H1 (cell line): ENCODE measurements at regions not wholly inside any gene's neighbourhood (a gene's known extent, or its start where the extent isn't known, plus 50 kb on each side); places are given as distances from the start of the nearest gene placed in this dataset.

Source experiments
- CTCF ChIA-PET: fragments of 300-600 bp; sonication (Branson Sonifier 250); formaldehyde crosslinking; loops from one replicate; lab custom pipeline; 2021; ENCODE audit not compliant: partially characterized antibody; lab: Charles Lee
- POLR2A ChIA-PET: fragments of 300-600 bp; sonication (Branson Sonifier 250); formaldehyde crosslinking; loops from one replicate; lab custom pipeline; 2021; ENCODE audit warnings: inconsistent platforms; ENCODE audit not compliant: partially characterized antibody; lab: Charles Lee
- DNase-seq, 2 experiments: peaks; one replicate each; pipeline versions ENCODE4 v3.0.0 to v3.0.0-alpha.2; 2010 to 2022; ENCODE audit warnings: low spot score in 2 of 2, low read depth in 1 of 2, mixed read lengths in 1 of 2
- FAIRE-seq: peaks from 2 replicates; lab custom pipeline; 2011; peaks lifted over from hg19 to GRCh38; lab: Jason Lieb, UNC
- H2AFZ ChIP-seq: 2 replicates; pipeline ENCODE4 v1.8.1; 2012; ENCODE audit warnings: low read length, inconsistent platforms
- H2AK5ac ChIP-seq: 2 replicates; pipeline ENCODE4 v1.6.1; 2013; ENCODE audit warnings: low read depth, low read length
- H2BK120ac ChIP-seq: replicated peaks from 2 replicates; pipeline ENCODE3; 2013; ENCODE audit warnings: low read depth, low read length, inconsistent platforms
- H2BK12ac ChIP-seq: 2 replicates; pipeline ENCODE4 v1.6.1; 2013; ENCODE audit warnings: low read depth, low read length
- H2BK15ac ChIP-seq: 2 replicates; pipeline ENCODE4 v1.6.1; 2013; ENCODE audit warnings: low read length
- H2BK20ac ChIP-seq: 2 replicates; pipeline ENCODE4 v1.6.1; 2013; ENCODE audit warnings: low read length
- H2BK5ac ChIP-seq: 2 replicates; pipeline ENCODE4 v1.6.1; 2013; ENCODE audit warnings: low read depth, low read length
- H3K14ac ChIP-seq: 2 replicates; pipeline ENCODE4 v1.6.1; 2013; ENCODE audit warnings: inconsistent platforms; ENCODE audit not compliant: insufficient read length
- H3K18ac ChIP-seq: 2 replicates; pipeline ENCODE4 v1.6.1; 2013; ENCODE audit warnings: low read length; ENCODE audit errors: extremely low read depth
- H3K23ac ChIP-seq: 2 replicates; pipeline ENCODE4 v1.6.1; 2013; ENCODE audit warnings: inconsistent platforms; ENCODE audit not compliant: insufficient read length
- H3K23me2 ChIP-seq: 2 replicates; pipeline ENCODE4 v1.6.1; 2013; ENCODE audit warnings: low read depth, low read length
- H3K27ac ChIP-seq: 2 replicates; pipeline ENCODE4 v1.6.1; 2011; ENCODE audit warnings: low read depth, low read length, inconsistent platforms
- H3K27me3 ChIP-seq, 4 experiments: replicated peaks in 1 of 4; 1 replicate in 1 of 4; 2 replicates in 3 of 4; pipeline versions ENCODE4 v1.6.1 to v1.8.1; 2011 to 2013; ENCODE audit warnings: low read length in 3 of 4, mild to moderate bottlenecking in 3 of 4, inconsistent platforms in 2 of 4, mixed read lengths in 2 of 4, moderate library complexity in 1 of 4; ENCODE audit not compliant: control insufficient read depth in 3 of 4, insufficient read depth in 3 of 4; ENCODE audit errors: extremely low read depth in 1 of 4
- H3K36me3 ChIP-seq, 4 experiments: 2 replicates each; pipeline versions ENCODE4 v1.6.1 to v1.8.1; 2011 to 2013; ENCODE audit warnings: mild to moderate bottlenecking in 4 of 4, low read length in 3 of 4, moderate library complexity in 2 of 4, control low read depth in 1 of 4, inconsistent platforms in 1 of 4; ENCODE audit not compliant: insufficient read depth in 4 of 4, control insufficient read depth in 2 of 4
- H3K4ac ChIP-seq: replicated peaks from 2 replicates; pipeline ENCODE3; 2013; ENCODE audit warnings: low read length, low read depth, mixed read lengths, inconsistent platforms; ENCODE audit not compliant: insufficient read length
- H3K4me1 ChIP-seq, 4 experiments: replicated peaks in 1 of 4; 1 replicate in 1 of 4; 2 replicates in 3 of 4; pipeline versions ENCODE4 v1.6.1 to v1.8.1; 2011 to 2013; ENCODE audit warnings: low read length in 3 of 4, inconsistent platforms in 2 of 4, mixed read lengths in 1 of 4; ENCODE audit not compliant: insufficient read depth in 4 of 4, control insufficient read depth in 3 of 4
- H3K4me2 ChIP-seq, 2 experiments: 2 replicates each; pipeline versions ENCODE4 v1.6.1 to v1.8.1; 2011 to 2013; ENCODE audit warnings: low read depth in 2 of 2, low read length in 2 of 2, control low read depth in 1 of 2, inconsistent platforms in 1 of 2, mild to moderate bottlenecking in 1 of 2; ENCODE audit not compliant: insufficient read depth in 1 of 2
- H3K4me3 ChIP-seq, 4 experiments: fragments of 200-600, 300-600 bp in 1 of 4; sonication (generic), shearing (Covaris generic), sonication (Bioruptor Twin) in 1 of 4; 2 replicates each; pipeline versions ENCODE4 v1.5.1 to v1.8.1; 2011 to 2016; ENCODE audit warnings: low read length in 4 of 4, low read depth in 3 of 4, control low read depth in 2 of 4, inconsistent platforms in 2 of 4, mild to moderate bottlenecking in 2 of 4, mixed read lengths in 1 of 4, moderate library complexity in 1 of 4; ENCODE audit not compliant: insufficient read depth in 2 of 4; ENCODE audit errors: extremely low read depth in 1 of 4
- H3K56ac ChIP-seq: replicated peaks from 2 replicates; pipeline ENCODE3; 2013; ENCODE audit warnings: low read depth, mild to moderate bottlenecking, mixed read lengths, low read length, inconsistent platforms; ENCODE audit not compliant: insufficient read length
- H3K79me1 ChIP-seq: 2 replicates; pipeline ENCODE4 v1.6.1; 2013; ENCODE audit warnings: low read depth, low read length, control low read depth
- H3K79me2 ChIP-seq, 2 experiments: 2 replicates each; pipeline versions ENCODE4 v1.6.1 to v1.8.1; 2012 to 2013; ENCODE audit warnings: low read length in 2 of 2, mild to moderate bottlenecking in 2 of 2, inconsistent platforms in 1 of 2; ENCODE audit not compliant: insufficient read depth in 2 of 2, control insufficient read depth in 1 of 2
- H3K9ac ChIP-seq, 4 experiments: replicated peaks in 1 of 4; 1 replicate in 1 of 4; 2 replicates in 3 of 4; pipeline versions ENCODE4 v1.6.1 to v1.8.1; 2011 to 2013; ENCODE audit warnings: low read depth in 3 of 4, low read length in 3 of 4, control low read depth in 2 of 4, mild to moderate bottlenecking in 2 of 4, moderate library complexity in 2 of 4, inconsistent platforms in 1 of 4; ENCODE audit errors: extremely low read depth in 1 of 4
- H3K9me3 ChIP-seq, 2 experiments: 2 replicates each; pipeline versions ENCODE4 v1.6.1 to v1.8.1; 2012 to 2013; ENCODE audit warnings: mild to moderate bottlenecking in 2 of 2, moderate library complexity in 2 of 2, control low read depth in 1 of 2, inconsistent platforms in 1 of 2, low read depth in 1 of 2, low read length in 1 of 2, mixed read lengths in 1 of 2; ENCODE audit not compliant: insufficient read depth in 2 of 2
- H4K20me1 ChIP-seq, 2 experiments: replicated peaks in 1 of 2; 2 replicates each; pipeline versions ENCODE3 to v1.8.1; 2011 to 2013; ENCODE audit warnings: inconsistent platforms in 2 of 2, low read length in 2 of 2, mild to moderate bottlenecking in 1 of 2; ENCODE audit not compliant: insufficient read depth in 2 of 2, control insufficient read depth in 1 of 2
- H4K5ac ChIP-seq: 2 replicates; pipeline ENCODE4 v1.6.1; 2013; ENCODE audit warnings: low read length, low read depth, mixed read lengths, inconsistent platforms; ENCODE audit not compliant: insufficient read length
- H4K8ac ChIP-seq: 2 replicates; pipeline ENCODE4 v1.8.0; 2013; ENCODE audit warnings: mild to moderate bottlenecking, moderate library complexity, low read length, inconsistent platforms; ENCODE audit not compliant: insufficient read depth; ENCODE audit errors: extremely low read depth
- H4K91ac ChIP-seq: replicated peaks from 2 replicates; pipeline ENCODE3; 2013; ENCODE audit warnings: low read length, mixed read lengths, inconsistent platforms; ENCODE audit not compliant: insufficient read length
- CBX8 ChIP-seq: fragments of 300-800, 300-1000 bp; sonication (generic); IDR thresholded peaks from 2 replicates; pipeline ENCODE4 v1.7.1; 2016; ENCODE audit warnings: low read depth, low read length, borderline replicate concordance
- CEBPB ChIP-seq: IDR thresholded peaks from 2 replicates; pipeline ENCODE4 v1.6.1; 2012; ENCODE audit warnings: low read depth, low read length
- POU5F1 ChIP-seq: IDR thresholded peaks from 2 replicates; pipeline ENCODE4 v1.6.1; 2011; ENCODE audit warnings: low read depth, mild to moderate bottlenecking, low read length, moderate library complexity
- WGBS, 2 experiments: shearing (Covaris generic) in 1 of 2; methylation state at CpG; one replicate each; pipeline versions ENCODE4 v1.1.6 to v1.1.7; 2013 to 2015; ENCODE audit warnings: low lambda C conversion rate in 2 of 2, mixed read lengths in 2 of 2, inconsistent platforms in 1 of 2, low coverage in 1 of 2, missing lambda C conversion rate in 1 of 2; ENCODE audit not compliant: insufficient replicate concordance in 2 of 2, insufficient coverage in 1 of 2, insufficient read length in 1 of 2; ENCODE audit errors: extremely low coverage in 1 of 2, missing lambda C conversion rate in 1 of 2; 5-methylcytosine and 5-hydroxymethylcytosine counted together

- H3K18ac ChIP-seq, result no peak overlapping the region
- DNase-seq, result no peak
- H2BK5ac ChIP-seq, result no peak overlapping the region
- ChIA-PET POLR2A (no interaction called here), CTCF (no interaction called here)
- H4K5ac ChIP-seq, result no peak overlapping the region
- H3K79me2 ChIP-seq, result no peaks in the 10 kb centered on the region
- H2BK20ac ChIP-seq, result no peak overlapping the region
- H2BK15ac ChIP-seq, result no peak overlapping the region
- no peak overlapping the region for H3K9ac ChIP-seq
- 0 out of 2 replicates have a peak overlapping the region, but pooled peaks have one; percentile 6 for H2AFZ ChIP-seq
- H2BK120ac ChIP-seq, result no peak overlapping the region
- no peak overlapping the region for H4K8ac ChIP-seq
- no peaks in the 10 kb centered on the region for H3K27me3 ChIP-seq
- no peaks in the 10 kb centered on the region for H3K23me2 ChIP-seq
- no peaks in the 10 kb centered on the region for H3K36me3 ChIP-seq
- FAIRE-seq, result no peak
- no peak overlapping the region for H3K23ac ChIP-seq
- no peak overlapping the region for H2AK5ac ChIP-seq
- peaks cover 0 to 3% (median 1%) of the 10 kb centered on the region in 4 experiments; a peak in 1 of 7 replicates for H3K4me1 ChIP-seq
- H4K91ac ChIP-seq, result no peak overlapping the region
- H3K79me1 ChIP-seq, result no peaks in the 10 kb centered on the region
- no peak overlapping the region for H3K4ac ChIP-seq
- no peak overlapping the region for H3K14ac ChIP-seq
- no peaks in the 10 kb centered on the region for H3K9me3 ChIP-seq
- no peak overlapping the region for H3K27ac ChIP-seq
- TF ChIP-seq CBX8 (no peak), POU5F1 (0 out of 2 replicates have a peak, but pooled peaks have one; percentile 36), CEBPB (no peak)
- TF ChIP-seq, all 59 proteins: peak for 1
- Histone ChIP-seq H3K56ac (no peak overlapping the region), H2BK12ac (no peak overlapping the region), H3K4me3 (no peak overlapping the region), H3K4me2 (no peak overlapping the region), H4K20me1 (no peaks in the 10 kb centered on the region)
- 55% methylated on average over 2 of the region's 2 CpGs; no CpG with 5 or more reads in 1 of the 2 experiments for WGBS, 2 experiments
Measured at GRCh38 chr13:79939689-79940088, 401.2 kb downstream of the SPRY2 start.
